H9 (cell line): ENCODE measurements at regions not wholly inside any gene's neighbourhood (a gene's known extent, or its start where the extent isn't known, plus 50 kb on each side); places are given as distances from the start of the nearest gene placed in this dataset.

Experiments
- DNase-seq: peaks from one replicate; pipeline ENCODE4 v3.0.0-alpha.2; 2017
- H2AFZ ChIP-seq: one replicate; pipeline ENCODE4 v1.6.1; 2013; ENCODE audit warnings: mild to moderate bottlenecking, low read length, control low read depth, moderate library complexity
- H2AK5ac ChIP-seq: 2 replicates; pipeline ENCODE4 v1.6.1; 2013; ENCODE audit warnings: low read length, control low read depth, mixed read lengths; ENCODE audit not compliant: insufficient read length
- H2BK120ac ChIP-seq: one replicate; pipeline ENCODE4 v1.6.1; 2013; ENCODE audit warnings: low read depth, mild to moderate bottlenecking, low read length, control low read depth, inconsistent platforms; ENCODE audit not compliant: poor library complexity, severe bottlenecking
- H2BK12ac ChIP-seq: 2 replicates; pipeline ENCODE4 v1.6.1; 2013; ENCODE audit warnings: low read length, control low read depth, mixed read lengths, low read depth; ENCODE audit not compliant: insufficient read length
- H2BK15ac ChIP-seq: 2 replicates; pipeline ENCODE4 v1.6.1; 2013; ENCODE audit warnings: low read depth, low read length, control low read depth
- H2BK20ac ChIP-seq: one replicate; pipeline ENCODE4 v1.6.1; 2013; ENCODE audit warnings: low read depth, mild to moderate bottlenecking, low read length, control low read depth, inconsistent platforms; ENCODE audit not compliant: poor library complexity, severe bottlenecking
- H2BK5ac ChIP-seq: 2 replicates; pipeline ENCODE4 v1.6.1; 2013; ENCODE audit warnings: low read length, control low read depth, mixed read lengths; ENCODE audit not compliant: insufficient read length
- H3K14ac ChIP-seq: 2 replicates; pipeline ENCODE4 v1.6.1; 2013; ENCODE audit warnings: low read length, control low read depth; ENCODE audit not compliant: insufficient read depth
- H3K18ac ChIP-seq: 2 replicates; pipeline ENCODE4 v1.6.1; 2013; ENCODE audit warnings: low read depth, mild to moderate bottlenecking, mixed read lengths, low read length, control low read depth; ENCODE audit not compliant: insufficient read length
- H3K23ac ChIP-seq: 2 replicates; pipeline ENCODE4 v1.6.1; 2013; ENCODE audit warnings: low read length, control low read depth, mixed read lengths, low read depth; ENCODE audit not compliant: insufficient read length
- H3K23me2 ChIP-seq: 2 replicates; pipeline ENCODE4 v1.6.1; 2013; ENCODE audit warnings: low read depth, mild to moderate bottlenecking, mixed read lengths, low read length, control low read depth; ENCODE audit not compliant: insufficient read length, poor library complexity, severe bottlenecking
- H3K27ac ChIP-seq: 2 replicates; pipeline ENCODE4 v1.5.1; 2013; ENCODE audit warnings: low read length, control low read depth, mixed read lengths, low read depth; ENCODE audit not compliant: insufficient read length
- H3K27me3 ChIP-seq: 2 replicates; pipeline ENCODE4 v1.6.1; 2013; ENCODE audit warnings: low read length, control low read depth, inconsistent platforms; ENCODE audit not compliant: insufficient read depth
- H3K4ac ChIP-seq: 2 replicates; pipeline ENCODE4 v1.6.1; 2013; ENCODE audit warnings: low read depth, mild to moderate bottlenecking, control low read depth, inconsistent platforms, low read length, moderate library complexity
- H3K4me1 ChIP-seq: 2 replicates; pipeline ENCODE4 v1.6.1; 2013; ENCODE audit warnings: low read length, control low read depth, inconsistent platforms; ENCODE audit not compliant: insufficient read depth
- H3K4me2 ChIP-seq: 2 replicates; pipeline ENCODE4 v1.6.1; 2013; ENCODE audit warnings: low read length, control low read depth, mixed read lengths; ENCODE audit not compliant: insufficient read length, insufficient read depth
- H3K56ac ChIP-seq: 2 replicates; pipeline ENCODE4 v1.6.1; 2013; ENCODE audit warnings: low read depth, mild to moderate bottlenecking, mixed read lengths, low read length, control low read depth; ENCODE audit not compliant: insufficient read length
- H3K79me1 ChIP-seq: 2 replicates; pipeline ENCODE4 v1.6.1; 2013; ENCODE audit warnings: low read depth, mild to moderate bottlenecking, moderate library complexity, low read length, control low read depth, inconsistent platforms; ENCODE audit not compliant: insufficient read depth, poor library complexity, severe bottlenecking
- H3K79me2 ChIP-seq: 2 replicates; pipeline ENCODE4 v1.6.1; 2013; ENCODE audit warnings: low read length, control low read depth, inconsistent platforms; ENCODE audit not compliant: insufficient read depth
- H3K9ac ChIP-seq: 2 replicates; pipeline ENCODE4 v1.6.1; 2013; ENCODE audit warnings: low read length, control low read depth, mixed read lengths; ENCODE audit not compliant: insufficient read length; ENCODE audit errors: extremely low read depth
- H3K9me3 ChIP-seq: one replicate; pipeline ENCODE4 v1.6.1; 2013; ENCODE audit warnings: low read depth, low read length, inconsistent platforms; ENCODE audit not compliant: control insufficient read depth
- H3T11ph ChIP-seq: one replicate; pipeline ENCODE4 v1.6.1; 2013; ENCODE audit warnings: mild to moderate bottlenecking, low read length, control low read depth, inconsistent platforms
- H4K20me1 ChIP-seq: one replicate; pipeline ENCODE4 v1.6.1; 2013; ENCODE audit not compliant: control insufficient read depth, insufficient read length, insufficient read depth
- H4K5ac ChIP-seq: 2 replicates; pipeline ENCODE4 v1.6.1; 2013; ENCODE audit warnings: low read depth, mild to moderate bottlenecking, mixed read lengths, low read length, control low read depth; ENCODE audit not compliant: insufficient read length
- H4K8ac ChIP-seq: replicated peaks from 2 replicates; pipeline ENCODE4 v1.6.1; 2013; ENCODE audit warnings: low read length, control low read depth, mixed read lengths, low read depth; ENCODE audit not compliant: insufficient read length
- H4K91ac ChIP-seq: 2 replicates; pipeline ENCODE4 v1.6.1; 2013; ENCODE audit warnings: low read depth, mild to moderate bottlenecking, moderate library complexity, mixed read lengths, low read length, control low read depth; ENCODE audit not compliant: insufficient read length
- H3K27ac Mint-ChIP-seq, 3 experiments: 2 replicates in 2 of 3; 3 replicates in 1 of 3; pipeline ENCODE4 v1.8.0; 2020 to 2021; ENCODE audit warnings: mixed read lengths in 3 of 3, mild to moderate bottlenecking in 1 of 3, moderate library complexity in 1 of 3
- H3K27me3 Mint-ChIP-seq: 2 replicates; pipeline ENCODE4 v1.8.0; 2021; ENCODE audit warnings: low read depth, mild to moderate bottlenecking, moderate library complexity, mixed read lengths
- H3K36me3 Mint-ChIP-seq, 3 experiments: 2 replicates in 2 of 3; 3 replicates in 1 of 3; pipeline ENCODE4 v1.8.0; 2020 to 2021; ENCODE audit warnings: low read depth in 3 of 3, mixed read lengths in 3 of 3; ENCODE audit not compliant: insufficient read depth in 1 of 3
- H3K4me1 Mint-ChIP-seq, 2 experiments: 2 replicates each; pipeline ENCODE4 v1.8.0; 2020; ENCODE audit warnings: mixed read lengths in 2 of 2
- H3K4me3 Mint-ChIP-seq, 2 experiments: 2 replicates in 1 of 2; 3 replicates in 1 of 2; pipeline ENCODE4 v1.8.0; 2020 to 2021; ENCODE audit warnings: mild to moderate bottlenecking in 2 of 2, mixed read lengths in 2 of 2, moderate library complexity in 1 of 2
- H3K9me3 Mint-ChIP-seq, 2 experiments: 2 replicates in 1 of 2; 3 replicates in 1 of 2; pipeline ENCODE4 v1.8.0; 2020; ENCODE audit warnings: mild to moderate bottlenecking in 2 of 2, mixed read lengths in 2 of 2, moderate library complexity in 1 of 2
- WGBS: extraction: QIAGEN DNeasy Blood & Tissue Kit; methylation state at CpG from one replicate; pipeline ENCODE4 v1.1.7; 2013; ENCODE audit warnings: missing lambda C conversion rate, low lambda C conversion rate, mixed read lengths; ENCODE audit not compliant: insufficient read length; ENCODE audit errors: extremely low coverage; 5-methylcytosine and 5-hydroxymethylcytosine counted together
- TF ChIP-seq, protein P1 (sequence below): fragments of 200-600 bp; sonication (generic); conservative IDR thresholded peaks from 3 replicates; pipeline ENCODE4 v1.8.0; 2021; ENCODE audit warnings: antibody characterized with exemption, mild to moderate bottlenecking

DNA sequence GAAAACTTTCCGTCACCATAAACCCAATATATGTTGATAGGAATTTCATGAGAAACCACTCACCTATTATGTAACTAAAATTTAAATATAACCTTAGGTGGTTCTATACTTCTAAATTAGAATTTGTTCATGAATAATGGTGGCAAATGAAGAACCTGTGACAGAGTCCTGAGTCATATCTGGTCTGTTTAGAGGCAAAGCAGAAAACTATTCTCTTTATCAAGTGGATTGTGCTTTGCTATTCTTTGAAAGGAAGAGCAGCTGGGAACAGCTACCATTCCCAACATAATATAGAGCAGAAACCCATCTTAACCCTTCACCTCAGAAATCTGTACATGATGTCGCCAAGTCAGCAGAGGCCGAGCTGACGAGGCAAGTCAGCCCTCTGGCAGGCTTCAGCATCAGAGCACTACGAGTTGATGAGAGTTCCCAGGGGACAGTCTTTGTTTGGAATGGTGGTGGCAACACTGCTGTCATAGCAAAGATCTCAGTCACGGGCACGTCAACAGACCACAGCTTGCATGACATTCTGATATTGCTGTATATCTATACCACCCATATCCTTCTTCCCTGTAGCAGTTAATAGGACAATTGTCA lies 631.9 kb upstream of the CA10 start:
- no peak overlapping the region for H3K9ac ChIP-seq
- no peak overlapping the region for H2BK20ac ChIP-seq
- no peaks in the 10 kb centered on the region for H3K4me1 ChIP-seq
- no peak overlapping the region for H3K56ac ChIP-seq
- no peak overlapping the region for H3K23ac ChIP-seq
- no peak overlapping the region for H3K14ac ChIP-seq
- H2AK5ac ChIP-seq = no peak overlapping the region
- H2BK120ac ChIP-seq = no peak overlapping the region
- no peak overlapping the region for H2BK15ac ChIP-seq
- H4K5ac ChIP-seq = no peak overlapping the region
- H3K9me3 ChIP-seq = no peaks in the 10 kb centered on the region
- Mint-ChIP-seq H3K27me3 (peaks cover 1% of the 10 kb centered on the region; the same call in 1 of the 2 replicates), H3K9me3 (no peaks in the 10 kb centered on the region), H3K4me1 (no peaks in the 10 kb centered on the region), H3K36me3 (no peaks in the 10 kb centered on the region), H3K4me3 (no peak overlapping the region), H3K27ac (no peak overlapping the region)
- no peaks in the 10 kb centered on the region for H3K79me2 ChIP-seq
- no peaks in the 10 kb centered on the region for H3K79me1 ChIP-seq
- H2BK5ac ChIP-seq = no peak overlapping the region
- no peak overlapping the region for H4K91ac ChIP-seq
- no peak overlapping the region for H3K18ac ChIP-seq
- H3K23me2 ChIP-seq = no peaks in the 10 kb centered on the region
- TF ChIP-seq, protein P1, sequence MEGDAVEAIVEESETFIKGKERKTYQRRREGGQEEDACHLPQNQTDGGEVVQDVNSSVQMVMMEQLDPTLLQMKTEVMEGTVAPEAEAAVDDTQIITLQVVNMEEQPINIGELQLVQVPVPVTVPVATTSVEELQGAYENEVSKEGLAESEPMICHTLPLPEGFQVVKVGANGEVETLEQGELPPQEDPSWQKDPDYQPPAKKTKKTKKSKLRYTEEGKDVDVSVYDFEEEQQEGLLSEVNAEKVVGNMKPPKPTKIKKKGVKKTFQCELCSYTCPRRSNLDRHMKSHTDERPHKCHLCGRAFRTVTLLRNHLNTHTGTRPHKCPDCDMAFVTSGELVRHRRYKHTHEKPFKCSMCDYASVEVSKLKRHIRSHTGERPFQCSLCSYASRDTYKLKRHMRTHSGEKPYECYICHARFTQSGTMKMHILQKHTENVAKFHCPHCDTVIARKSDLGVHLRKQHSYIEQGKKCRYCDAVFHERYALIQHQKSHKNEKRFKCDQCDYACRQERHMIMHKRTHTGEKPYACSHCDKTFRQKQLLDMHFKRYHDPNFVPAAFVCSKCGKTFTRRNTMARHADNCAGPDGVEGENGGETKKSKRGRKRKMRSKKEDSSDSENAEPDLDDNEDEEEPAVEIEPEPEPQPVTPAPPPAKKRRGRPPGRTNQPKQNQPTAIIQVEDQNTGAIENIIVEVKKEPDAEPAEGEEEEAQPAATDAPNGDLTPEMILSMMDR = no peak
- H3K27ac ChIP-seq = no peak overlapping the region
- H2BK12ac ChIP-seq = no peak overlapping the region
- no peaks in the 10 kb centered on the region for H3K27me3 ChIP-seq
- no peaks in the 10 kb centered on the region for H4K20me1 ChIP-seq
- no CpG with 5 or more reads among the region's 7 CpGs for WGBS
- DNase-seq = no peak
- H4K8ac ChIP-seq = no peak overlapping the region
- no peak overlapping the region for H3K4ac ChIP-seq
- no peak overlapping the region for H3T11ph ChIP-seq
- no peak overlapping the region for H2AFZ ChIP-seq
- no peak overlapping the region for H3K4me2 ChIP-seq
